GM21447 (cell line): ENCODE measurements at regions not wholly inside any gene's neighbourhood (a gene's known extent, or its start where the extent isn't known, plus 50 kb on each side); places are given as distances from the start of the nearest gene placed in this dataset.

Source experiments
- ATAC-seq: cut with Tn5 transposase; IDR thresholded peaks from one replicate; pipeline ENCODE4 v1.9.1; 2021; ENCODE audit not compliant: unreplicated experiment

DNA sequence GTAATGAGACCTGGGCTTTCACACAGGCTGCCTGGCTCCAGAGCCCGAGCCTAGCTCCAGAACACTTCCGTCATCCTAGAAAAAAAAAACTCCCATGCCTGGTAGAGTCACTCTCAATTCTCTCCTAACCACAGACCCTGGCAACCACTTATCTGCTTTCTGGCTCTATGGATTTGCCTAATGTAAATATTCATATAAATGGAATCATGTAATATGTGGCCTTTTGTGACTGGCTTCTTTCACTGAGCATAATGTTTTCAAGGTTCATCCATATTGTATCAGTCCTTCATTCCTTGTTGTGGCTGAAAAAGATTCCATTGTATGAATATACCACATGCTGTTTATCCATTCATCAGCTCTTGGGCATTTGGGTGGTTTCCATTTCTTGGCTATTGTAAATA is 167.7 kb upstream of the MKLN1 start:
- no peak for ATAC-seq

DNA sequence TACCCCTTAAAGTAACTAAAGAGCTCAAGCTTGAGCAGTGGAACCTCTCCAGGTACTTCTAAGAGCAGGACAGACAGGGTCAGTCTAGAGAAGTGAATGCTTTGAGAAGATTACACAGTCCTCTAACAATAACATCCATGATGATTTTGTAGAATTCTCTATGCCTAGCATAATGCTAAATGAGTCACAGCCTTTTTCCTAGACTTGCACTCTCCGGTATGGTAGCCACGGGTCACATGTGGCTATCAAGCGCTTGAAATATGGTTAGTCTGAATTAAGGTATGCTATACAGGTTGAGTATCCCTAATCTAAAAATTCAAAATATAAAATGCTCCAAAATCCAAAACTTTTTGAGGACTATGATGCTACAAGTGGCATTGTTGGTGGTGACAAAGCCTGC is 166.6 kb upstream of the MKLN1 start:
- ATAC-seq = no peak

DNA sequence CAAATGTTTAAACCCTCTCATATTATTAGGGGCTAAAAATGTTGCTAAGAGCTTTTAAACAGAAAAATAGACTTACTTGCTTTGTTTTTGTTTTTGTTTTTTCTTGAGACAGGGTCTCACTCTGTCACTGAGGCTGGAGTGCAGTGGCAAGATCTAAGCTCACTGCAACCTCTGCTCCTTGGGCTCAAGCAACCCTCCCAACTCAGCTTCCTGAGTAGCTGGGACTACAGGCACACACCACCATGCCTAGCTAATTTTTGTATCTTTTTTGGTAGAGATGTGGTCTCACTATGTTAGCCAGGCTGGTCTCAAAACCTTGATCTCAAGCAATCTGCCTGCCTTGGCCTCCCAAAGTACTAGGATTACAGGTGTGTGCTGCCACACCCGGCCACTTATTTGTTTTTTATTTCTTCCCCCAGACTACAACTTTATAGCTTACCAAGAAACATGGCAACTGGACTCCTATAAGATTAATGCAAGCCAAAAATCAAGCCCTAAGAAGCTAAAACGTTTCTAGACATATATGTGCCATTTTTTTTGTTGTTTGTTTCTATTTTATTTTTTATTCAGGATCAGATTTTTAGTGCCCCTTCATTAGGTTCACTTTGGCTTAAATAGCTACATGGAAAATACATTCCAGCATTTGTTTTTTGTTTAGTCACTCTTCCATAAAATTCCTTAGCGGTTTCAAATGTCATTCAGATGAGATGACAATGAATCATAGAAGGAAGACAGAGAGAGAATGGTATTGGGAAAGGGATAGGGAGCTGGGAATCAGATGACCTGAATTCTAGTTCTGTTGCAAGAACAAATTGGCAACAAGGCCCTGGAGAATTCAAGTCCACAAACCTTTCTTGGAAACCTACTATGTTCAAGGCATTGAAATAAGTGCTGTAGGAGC is 163.4 kb upstream of the MKLN1 start:
- no peak for ATAC-seq

DNA sequence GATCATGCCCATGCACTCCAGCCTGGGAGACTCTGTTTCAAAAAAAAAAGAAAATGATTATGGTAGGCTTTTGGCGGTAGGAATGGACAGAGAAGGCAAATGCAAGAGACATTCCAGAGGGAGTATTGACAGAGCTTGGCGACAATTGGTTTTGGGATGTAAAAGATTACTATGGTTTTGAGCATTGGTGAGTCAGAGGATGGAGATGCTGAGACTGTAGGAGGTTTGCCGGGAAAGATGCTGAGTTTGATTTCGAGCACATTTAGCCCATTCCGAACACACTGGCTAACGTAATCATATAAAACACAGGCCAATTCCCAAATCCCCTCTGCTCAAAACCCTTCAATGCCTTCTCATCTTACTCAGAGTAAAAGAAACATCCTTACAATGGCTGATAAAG is 161.6 kb upstream of the MKLN1 start:
- no peak for ATAC-seq

DNA sequence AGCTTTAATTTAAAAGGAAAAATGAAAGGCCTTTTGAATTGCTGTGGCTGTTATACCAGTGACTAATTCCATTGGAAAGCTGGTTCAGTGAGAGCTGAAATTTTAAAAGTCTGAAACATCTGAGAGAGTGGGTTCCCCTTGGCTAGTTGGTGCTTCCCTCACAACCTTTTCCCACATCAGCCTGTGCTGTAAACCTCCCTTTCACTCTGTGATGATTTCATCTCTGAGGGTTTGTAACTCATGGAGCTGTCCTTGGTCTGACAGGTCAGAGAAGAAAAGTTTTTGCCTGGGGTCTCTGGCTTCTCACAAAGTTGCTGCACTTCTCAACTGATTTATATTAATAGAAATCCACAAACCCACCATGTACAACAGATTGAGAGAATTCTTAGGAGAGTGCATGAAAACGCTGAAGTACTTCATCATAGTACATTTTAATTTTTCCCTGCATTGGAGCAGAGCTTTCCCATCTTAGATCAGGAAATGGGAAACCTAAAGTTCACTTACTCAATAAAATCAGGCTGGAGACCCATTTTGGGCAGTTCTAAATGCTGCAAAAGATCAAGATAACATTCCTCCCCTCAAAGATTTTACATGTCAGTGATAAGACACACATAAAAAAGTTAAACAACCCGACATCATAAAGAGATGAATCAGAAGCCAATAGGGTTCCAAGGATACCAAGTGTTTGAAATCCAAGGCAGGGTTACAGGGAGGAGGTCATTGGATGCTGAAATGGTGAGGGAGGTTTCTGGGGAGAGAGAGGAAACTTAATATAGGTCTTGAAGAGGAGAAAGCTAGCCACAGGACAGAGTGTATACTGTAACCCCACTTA is 157.0 kb upstream of the MKLN1 start:
- no peak for ATAC-seq

DNA sequence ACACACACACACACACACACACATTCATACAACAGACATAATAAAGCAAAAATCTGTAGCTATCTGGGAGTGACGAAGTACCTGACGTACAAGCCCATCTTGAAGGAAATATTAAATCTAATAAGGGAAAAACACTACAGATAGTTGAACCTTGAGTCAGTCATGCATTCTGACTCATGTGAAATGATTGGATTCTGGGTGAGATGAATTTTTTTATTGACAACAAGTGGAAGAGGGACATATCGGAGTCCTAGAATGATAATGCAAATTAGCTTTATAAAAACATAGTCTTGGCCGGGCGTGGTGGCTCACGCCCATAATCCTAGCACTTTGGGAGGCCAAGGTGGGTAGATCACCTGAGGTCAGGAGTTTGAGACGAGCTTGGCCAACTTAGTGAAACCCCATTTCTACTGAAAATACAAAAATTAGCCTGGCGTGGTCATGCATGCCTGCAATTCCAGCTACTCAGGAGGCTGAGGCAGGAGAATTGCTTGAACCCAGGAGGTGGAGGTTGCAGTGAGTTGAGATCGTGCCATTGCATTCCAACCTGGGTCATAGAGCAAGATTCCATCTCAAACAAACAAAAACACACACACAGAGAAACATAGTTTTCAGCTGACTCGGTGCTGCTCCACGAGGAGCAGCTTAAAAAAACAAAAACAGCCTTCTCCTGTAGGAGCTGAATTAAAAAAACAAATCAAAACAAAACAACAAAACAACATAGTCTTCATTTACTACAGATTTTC is 154.4 kb upstream of the MKLN1 start:
- no peak for ATAC-seq

DNA sequence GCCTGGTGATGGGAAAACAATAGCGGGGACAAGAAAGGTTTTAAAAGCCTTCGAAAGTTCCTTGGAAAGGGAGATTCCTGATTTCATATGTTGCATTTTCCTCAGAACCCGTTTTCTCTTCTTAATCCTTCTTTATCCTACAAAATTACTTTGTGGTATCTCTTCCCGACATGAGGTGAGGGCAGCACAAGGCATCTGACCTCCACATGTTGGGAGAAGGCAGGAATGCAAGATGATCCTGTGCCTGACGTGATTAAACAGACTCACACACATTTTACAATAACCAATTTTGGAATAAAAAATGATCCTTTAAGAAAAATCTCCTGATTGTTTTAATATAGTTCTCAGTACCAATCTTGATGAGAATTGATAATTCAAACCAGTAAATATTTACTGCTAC is 153.3 kb upstream of the MKLN1 start:
- no peak for ATAC-seq

DNA sequence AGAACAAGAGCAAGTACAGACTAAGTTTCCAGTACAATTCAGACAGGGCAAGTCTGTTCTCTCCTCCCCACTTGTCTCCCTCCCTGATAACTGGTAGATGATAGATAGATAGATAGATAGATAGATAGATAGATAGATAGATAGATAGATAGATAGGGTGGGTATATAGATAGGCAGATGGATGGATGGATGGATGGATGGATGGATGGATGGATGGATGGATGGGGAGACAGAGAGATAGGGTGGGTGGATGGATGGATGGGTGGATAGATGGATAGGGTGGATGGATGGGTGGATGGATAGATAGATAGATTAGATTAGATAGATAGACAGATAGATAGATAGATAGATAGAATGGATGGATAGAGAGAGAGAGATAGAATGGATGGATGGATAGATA is 152.8 kb upstream of the MKLN1 start:
- no peak for ATAC-seq

DNA sequence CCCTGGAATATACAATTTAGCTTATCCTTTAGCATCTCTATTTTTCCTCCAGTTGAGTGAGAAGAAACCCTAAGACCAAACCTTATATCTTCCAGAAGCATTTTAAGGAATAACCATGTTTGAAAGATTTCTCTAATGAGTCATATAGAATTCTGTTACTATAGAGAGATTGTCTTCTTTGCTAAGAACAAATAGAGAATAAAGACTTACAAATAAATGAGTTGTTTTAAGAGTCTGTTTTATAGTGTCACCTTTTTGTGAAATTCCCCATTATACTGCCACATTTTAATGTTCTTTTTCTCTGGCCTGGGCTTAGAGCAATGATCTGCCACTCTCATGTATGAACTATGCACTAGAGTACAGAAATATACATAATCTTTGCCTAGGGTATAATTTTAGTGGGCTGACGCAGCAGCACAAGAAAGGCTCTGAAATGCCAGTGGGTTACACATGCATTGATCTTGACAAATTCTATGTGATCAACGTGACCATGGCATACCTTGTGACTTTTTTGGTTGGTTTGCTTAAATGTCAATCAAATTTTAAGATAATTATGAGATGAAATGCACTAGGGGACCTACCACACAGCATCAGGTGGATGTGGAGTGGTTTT is 145.1 kb upstream of the MKLN1 start:
- no peak for ATAC-seq

DNA sequence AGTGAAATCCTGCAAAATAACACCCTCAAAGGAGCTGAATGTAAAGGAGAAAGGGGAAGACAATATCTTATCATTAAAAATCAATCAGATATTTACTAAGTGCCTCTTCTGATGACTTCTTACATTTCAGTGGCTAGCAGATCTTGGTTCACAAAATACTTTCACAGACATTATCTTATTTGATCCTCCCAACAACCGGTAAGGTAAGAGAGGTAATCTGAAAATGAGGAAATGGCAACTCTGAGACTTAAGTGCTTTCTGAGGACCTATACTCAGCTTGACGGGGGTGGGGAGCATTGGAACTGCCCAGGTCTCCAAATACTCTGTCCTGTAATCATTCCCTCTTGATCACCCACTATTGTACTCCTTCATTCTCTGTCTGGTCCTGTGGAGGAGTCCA is 144.6 kb upstream of the MKLN1 start:
- no peak for ATAC-seq

DNA sequence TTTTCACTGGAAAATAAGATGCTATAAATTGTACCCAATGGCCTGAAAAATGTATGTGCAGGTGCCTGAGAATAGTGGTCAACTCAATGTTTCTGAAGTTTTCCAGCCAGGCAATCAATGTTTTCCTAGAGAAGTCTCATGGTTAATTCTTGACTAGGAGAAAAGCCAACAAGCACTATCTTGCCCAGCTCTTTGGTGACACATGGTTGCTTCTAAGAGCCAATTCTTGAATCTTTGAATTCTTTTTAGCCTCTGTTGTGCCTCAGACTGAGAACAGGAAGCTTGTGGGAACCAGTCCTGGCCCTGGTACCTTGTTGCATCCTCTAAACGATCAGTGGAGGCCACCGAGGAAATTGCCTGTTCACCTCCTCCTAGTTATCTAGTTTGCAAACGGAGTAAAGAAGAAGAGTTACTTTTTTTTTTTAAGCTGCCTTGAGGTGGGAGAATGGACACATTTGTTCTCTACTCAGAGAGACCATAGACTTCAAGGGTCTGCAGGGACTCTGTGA is 144.0 kb upstream of the MKLN1 start:
- ATAC-seq = no peak

DNA sequence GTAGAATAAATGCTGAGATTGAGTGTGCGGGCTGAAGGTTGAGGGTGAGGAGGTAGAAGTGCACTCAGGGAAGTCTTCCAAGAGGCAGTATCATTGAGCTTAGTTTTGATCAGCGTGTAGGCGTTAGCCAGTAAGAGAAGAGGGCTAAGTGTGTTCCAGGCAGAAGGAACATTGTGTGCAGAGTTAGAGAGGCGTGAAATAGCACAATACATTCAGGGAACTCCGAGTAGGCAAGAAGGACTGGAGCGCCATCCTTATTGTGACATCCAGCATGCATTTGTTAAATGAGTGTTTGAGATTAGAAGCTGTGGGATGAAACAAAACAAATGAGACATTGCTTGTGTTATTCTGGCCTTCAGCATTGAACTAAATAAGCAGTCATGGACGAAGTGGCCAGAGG is 140.9 kb upstream of the MKLN1 start:
- ATAC-seq = no peak

DNA sequence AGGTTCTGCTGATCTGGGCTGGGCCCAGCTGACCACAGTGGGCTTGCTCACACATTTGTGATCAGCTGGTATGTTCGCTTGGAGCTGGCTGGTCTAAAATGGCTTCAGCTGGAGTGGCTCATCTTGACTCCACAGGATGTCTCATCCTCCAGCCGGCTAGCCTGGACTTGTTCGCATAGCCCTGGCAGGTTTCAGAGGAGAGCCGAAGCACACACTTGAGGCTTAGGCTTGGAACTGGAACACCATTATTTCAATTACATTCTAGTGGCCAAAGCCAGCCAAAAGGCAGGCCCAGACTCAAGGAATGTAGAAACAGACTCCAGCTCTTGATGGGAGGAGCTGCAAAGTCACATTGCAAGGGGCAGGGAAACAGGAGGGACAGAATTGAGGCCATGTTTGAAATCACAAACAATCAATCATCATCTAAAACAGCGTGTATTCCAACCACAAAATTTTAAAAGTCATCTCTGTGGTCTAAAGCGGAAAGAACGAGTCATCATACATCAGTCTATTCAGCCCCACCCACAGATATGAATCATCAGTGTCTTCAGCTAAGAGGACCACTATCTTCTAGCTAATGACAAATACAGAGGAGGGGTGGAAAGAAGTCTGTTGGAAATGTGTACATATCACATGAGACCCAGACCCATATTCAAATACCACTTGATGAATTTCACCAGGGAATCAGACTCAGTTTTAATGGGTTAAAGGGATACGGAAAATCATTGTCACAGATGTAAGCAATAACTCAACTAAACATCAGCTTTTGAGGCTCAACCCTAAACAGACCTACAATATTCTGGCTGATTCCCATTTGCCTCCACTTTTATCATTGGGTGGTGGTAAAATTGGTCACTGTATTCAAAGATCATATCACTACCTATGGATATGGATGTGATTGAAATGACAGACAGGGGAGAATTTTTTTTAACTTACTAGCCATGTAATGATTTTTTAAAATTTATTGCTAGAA is 139.0 kb upstream of the MKLN1 start:
- ATAC-seq = peak; percentile 83

DNA sequence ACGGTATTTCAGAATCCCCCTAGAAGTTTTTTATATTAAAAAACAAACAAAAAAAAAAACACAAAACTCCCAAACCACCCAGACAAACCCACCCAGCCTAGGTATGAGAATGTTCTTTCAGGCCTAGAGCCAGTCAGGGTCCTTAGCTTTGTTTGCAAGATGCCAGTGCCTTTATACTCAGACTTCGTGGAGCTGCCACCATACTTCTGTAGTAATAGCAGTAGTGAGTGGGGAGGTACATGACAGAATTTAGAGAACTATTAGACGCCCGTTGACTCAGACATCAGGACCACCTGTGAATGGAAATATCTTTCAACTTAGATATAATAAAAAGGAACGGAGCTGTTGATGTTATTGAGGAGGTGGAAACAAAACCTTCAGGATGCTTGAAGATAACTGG is 138.2 kb upstream of the MKLN1 start:
- no peak for ATAC-seq

DNA sequence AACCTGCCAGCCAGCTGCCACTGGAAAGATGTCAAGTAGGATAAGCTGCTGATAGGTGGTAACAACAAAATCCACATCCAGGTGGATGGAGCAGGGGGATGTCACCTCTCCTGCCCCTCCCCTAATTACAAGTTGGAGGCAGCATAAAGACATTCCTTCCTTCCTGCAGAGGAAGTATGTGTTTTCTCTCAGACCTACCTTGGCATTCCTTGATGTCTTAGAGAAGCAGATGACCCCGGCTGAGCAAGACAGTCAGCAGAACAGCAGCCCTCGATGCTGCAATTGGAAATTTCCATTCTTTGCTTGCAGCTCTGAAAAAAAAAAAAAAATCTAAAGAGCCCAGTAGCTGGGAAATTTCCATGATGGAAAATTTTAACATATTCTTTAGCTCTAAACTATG is 137.5 kb upstream of the MKLN1 start:
- no peak for ATAC-seq

DNA sequence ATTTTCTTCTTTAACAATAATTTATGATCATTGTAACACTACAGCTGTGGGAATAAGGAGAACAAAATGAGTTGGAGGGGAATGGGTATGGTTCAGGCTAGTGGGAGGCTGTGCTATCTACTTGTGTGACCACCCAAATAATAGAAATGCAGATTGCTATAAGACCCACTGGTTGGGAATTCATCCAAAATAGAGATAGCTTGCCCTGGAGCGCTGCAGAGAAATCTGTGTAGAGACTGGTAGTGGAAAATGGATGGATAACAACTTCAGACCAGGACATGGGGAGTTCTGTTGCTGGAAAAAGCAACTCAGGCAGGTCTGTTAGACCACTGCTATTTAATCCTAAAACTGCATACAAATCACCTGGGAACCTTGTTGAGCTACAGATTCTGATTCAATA is 137.1 kb upstream of the MKLN1 start:
- ATAC-seq = no peak

DNA sequence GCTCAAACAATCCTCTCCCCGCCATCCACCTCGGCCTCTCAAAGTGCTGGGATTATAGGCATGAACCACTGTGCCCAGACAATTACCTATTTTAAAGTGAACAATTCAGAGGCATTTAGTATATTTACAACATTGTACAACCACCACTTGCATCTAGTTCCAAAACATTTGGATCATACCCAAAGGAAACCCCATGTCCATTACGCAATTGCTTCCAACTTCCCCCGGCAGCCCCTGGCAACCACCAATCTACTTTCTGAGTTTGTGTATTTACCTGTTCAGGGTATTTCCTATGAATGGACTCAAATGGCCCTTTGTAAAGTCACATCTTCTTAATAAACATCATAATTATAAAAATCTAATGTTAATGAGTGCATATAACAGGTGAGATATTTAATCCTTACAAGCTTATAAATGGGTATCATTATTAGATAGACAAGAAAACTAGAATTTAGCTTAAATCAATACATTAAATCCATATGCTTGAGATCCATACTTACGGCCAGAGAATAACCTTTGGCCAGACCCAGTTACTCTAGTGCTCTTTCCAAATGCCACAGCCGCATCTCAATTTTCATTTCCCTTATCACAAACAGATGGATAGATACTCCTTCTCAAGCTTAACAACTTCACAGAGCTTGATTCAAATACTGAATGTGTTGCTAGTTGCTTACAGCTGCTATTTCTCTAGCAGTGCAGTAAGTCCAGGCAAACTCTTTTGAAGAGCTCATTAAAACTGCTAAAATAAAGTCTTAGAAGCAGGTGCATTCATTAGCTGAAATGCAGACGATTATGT is 133.4 kb upstream of the MKLN1 start:
- no peak for ATAC-seq

DNA sequence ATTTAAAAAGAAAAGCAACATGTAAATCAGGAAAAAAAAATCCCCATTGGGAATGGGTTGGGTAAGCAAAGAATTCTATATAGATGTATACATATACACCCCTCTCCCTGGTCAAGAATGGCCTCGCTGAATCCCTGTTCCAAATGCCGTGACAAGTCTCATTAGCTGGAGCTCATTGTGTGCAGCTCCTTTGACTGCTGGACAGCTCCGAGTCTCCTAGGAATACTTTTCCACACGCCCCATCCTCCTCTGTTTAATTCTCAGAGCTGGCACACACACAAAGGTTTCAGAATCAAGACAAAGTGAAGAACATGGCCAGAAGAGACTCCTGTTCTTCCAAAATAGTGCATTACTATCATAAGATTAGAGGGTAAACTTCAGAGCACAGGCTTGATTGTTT is 130.9 kb upstream of the MKLN1 start:
- ATAC-seq = no peak
